ENCODE measurements at regions not wholly inside any gene's neighbourhood (a gene's known extent, or its start where the extent isn't known, plus 50 kb on each side); places are given as distances from the start of the nearest gene placed in this dataset.
"Not testable (repeated sequence)": the region's sequence is repeated elsewhere in the genome, so short reads cannot be mapped to it uniquely, and the experiment has no call there.

GRCh38 chr9:66183648-66184047 is 446.7 kb downstream of the FOXD4L4 start:
- not testable (repeated sequence) for H3K9ac ChIP-seq (ENCODE audit: low read length); H3K4me2 ChIP-seq (ENCODE audit: low read length); H2BK120ac ChIP-seq (ENCODE audit: insufficient read depth, low read length, poor library complexity); H2AFZ ChIP-seq (ENCODE audit: insufficient read depth, low read length, poor library complexity); H2BK5ac ChIP-seq (ENCODE audit: low read depth, low read length, poor library complexity); H3K27me3 ChIP-seq (ENCODE audit: insufficient read depth, low read length); H4K91ac ChIP-seq (ENCODE audit: low read depth, low read length); H3K18ac ChIP-seq (ENCODE audit: low read length); H3K36me3 ChIP-seq (ENCODE audit: control insufficient read depth in 1 of 2, insufficient read depth in 2 of 2, low read length in 2 of 2); H3K79me2 ChIP-seq (ENCODE audit: control insufficient read depth, insufficient read depth, low read length, poor library complexity); H2BK12ac ChIP-seq (ENCODE audit: low read length); H3K4me1 ChIP-seq (ENCODE audit: control insufficient read depth in 1 of 2, insufficient read depth in 2 of 2, low read length in 2 of 2); H4K12ac ChIP-seq (ENCODE audit: low read depth, low read length); H3K4me3 ChIP-seq (ENCODE audit: low read depth, low read length); H3K79me1 ChIP-seq (ENCODE audit: low read length); H2AK5ac ChIP-seq (ENCODE audit: low read length); H3K14ac ChIP-seq (ENCODE audit: low read length); H3K27ac ChIP-seq (ENCODE audit: low read depth, low read length); H3K9me3 ChIP-seq (ENCODE audit: insufficient read depth, low read depth, low read length); H3K23ac ChIP-seq (ENCODE audit: low read length); H4K8ac ChIP-seq (ENCODE audit: low read depth, low read length); DNase-seq; H3K4ac ChIP-seq (ENCODE audit: low read depth, low read length)
- WGBS (ENCODE audit: extremely low coverage, insufficient coverage, insufficient read length): no CpG with 5 or more reads among the region's 2 CpGs

- not testable (repeated sequence) for H2BK12ac ChIP-seq (ENCODE audit: low read length); H3K79me2 ChIP-seq (ENCODE audit: control insufficient read depth, insufficient read depth, low read length, poor library complexity); H2BK5ac ChIP-seq (ENCODE audit: low read depth, low read length, poor library complexity); H4K12ac ChIP-seq (ENCODE audit: low read depth, low read length); H4K91ac ChIP-seq (ENCODE audit: low read depth, low read length); H3K9me3 ChIP-seq (ENCODE audit: insufficient read depth, low read depth, low read length); H4K8ac ChIP-seq (ENCODE audit: low read depth, low read length); H3K79me1 ChIP-seq (ENCODE audit: low read length); H2BK120ac ChIP-seq (ENCODE audit: insufficient read depth, low read length, poor library complexity); H3K9ac ChIP-seq (ENCODE audit: low read length); H3K27me3 ChIP-seq (ENCODE audit: insufficient read depth, low read length); H3K4me2 ChIP-seq (ENCODE audit: low read length); H3K4me1 ChIP-seq (ENCODE audit: control insufficient read depth in 1 of 2, insufficient read depth in 2 of 2, low read length in 2 of 2); H3K14ac ChIP-seq (ENCODE audit: low read length); H3K4ac ChIP-seq (ENCODE audit: low read depth, low read length); H3K18ac ChIP-seq (ENCODE audit: low read length); H3K36me3 ChIP-seq (ENCODE audit: control insufficient read depth in 1 of 2, insufficient read depth in 2 of 2, low read length in 2 of 2); H2AK5ac ChIP-seq (ENCODE audit: low read length); H2AFZ ChIP-seq (ENCODE audit: insufficient read depth, low read length, poor library complexity); H3K27ac ChIP-seq (ENCODE audit: low read depth, low read length); H3K23ac ChIP-seq (ENCODE audit: low read length); H3K4me3 ChIP-seq (ENCODE audit: low read depth, low read length)
- peak in 1 of 2 donors; percentile 47 for DNase-seq
- no CpG with 5 or more reads among the region's 4 CpGs for WGBS (ENCODE audit: extremely low coverage, insufficient coverage, insufficient read length)
Measured at GRCh38 chr9:66197199-66197598, 460.3 kb downstream of the FOXD4L4 start.

GRCh38 chr9:66198421-66198820 is 461.5 kb downstream of the FOXD4L4 start:
- not testable (repeated sequence) for H4K91ac ChIP-seq (ENCODE audit: low read depth, low read length); H4K12ac ChIP-seq (ENCODE audit: low read depth, low read length); H3K36me3 ChIP-seq (ENCODE audit: control insufficient read depth in 1 of 2, insufficient read depth in 2 of 2, low read length in 2 of 2); H2AFZ ChIP-seq (ENCODE audit: insufficient read depth, low read length, poor library complexity); H3K27ac ChIP-seq (ENCODE audit: low read depth, low read length); H3K79me2 ChIP-seq (ENCODE audit: control insufficient read depth, insufficient read depth, low read length, poor library complexity); H3K27me3 ChIP-seq (ENCODE audit: insufficient read depth, low read length); H3K18ac ChIP-seq (ENCODE audit: low read length); H3K14ac ChIP-seq (ENCODE audit: low read length); H2BK12ac ChIP-seq (ENCODE audit: low read length); H3K9ac ChIP-seq (ENCODE audit: low read length); H2BK120ac ChIP-seq (ENCODE audit: insufficient read depth, low read length, poor library complexity); H3K9me3 ChIP-seq (ENCODE audit: insufficient read depth, low read depth, low read length); H4K8ac ChIP-seq (ENCODE audit: low read depth, low read length); H3K4me3 ChIP-seq (ENCODE audit: low read depth, low read length); H3K79me1 ChIP-seq (ENCODE audit: low read length); H3K4ac ChIP-seq (ENCODE audit: low read depth, low read length); H2AK5ac ChIP-seq (ENCODE audit: low read length); H3K23ac ChIP-seq (ENCODE audit: low read length); H3K4me2 ChIP-seq (ENCODE audit: low read length); H2BK5ac ChIP-seq (ENCODE audit: low read depth, low read length, poor library complexity); H3K4me1 ChIP-seq (ENCODE audit: control insufficient read depth in 1 of 2, insufficient read depth in 2 of 2, low read length in 2 of 2)
- WGBS (ENCODE audit: extremely low coverage, insufficient coverage, insufficient read length): no CpG with 5 or more reads among the region's 22 CpGs
- DNase-seq: peak in 1 of 2 donors; percentile 15

- not testable (repeated sequence) for H4K8ac ChIP-seq (ENCODE audit: low read depth, low read length); H3K4ac ChIP-seq (ENCODE audit: low read depth, low read length); H2BK120ac ChIP-seq (ENCODE audit: insufficient read depth, low read length, poor library complexity); H3K4me1 ChIP-seq (ENCODE audit: control insufficient read depth in 1 of 2, insufficient read depth in 2 of 2, low read length in 2 of 2); H3K36me3 ChIP-seq (ENCODE audit: control insufficient read depth in 1 of 2, insufficient read depth in 2 of 2, low read length in 2 of 2); H3K9ac ChIP-seq (ENCODE audit: low read length); H3K27ac ChIP-seq (ENCODE audit: low read depth, low read length); H3K23ac ChIP-seq (ENCODE audit: low read length); H3K79me1 ChIP-seq (ENCODE audit: low read length); H3K27me3 ChIP-seq (ENCODE audit: insufficient read depth, low read length); H3K14ac ChIP-seq (ENCODE audit: low read length); H3K4me3 ChIP-seq (ENCODE audit: low read depth, low read length); H2AFZ ChIP-seq (ENCODE audit: insufficient read depth, low read length, poor library complexity); H4K12ac ChIP-seq (ENCODE audit: low read depth, low read length); H3K4me2 ChIP-seq (ENCODE audit: low read length); H3K9me3 ChIP-seq (ENCODE audit: insufficient read depth, low read depth, low read length); H2AK5ac ChIP-seq (ENCODE audit: low read length); H2BK12ac ChIP-seq (ENCODE audit: low read length); H2BK5ac ChIP-seq (ENCODE audit: low read depth, low read length, poor library complexity); DNase-seq; H3K79me2 ChIP-seq (ENCODE audit: control insufficient read depth, insufficient read depth, low read length, poor library complexity); H3K18ac ChIP-seq (ENCODE audit: low read length); H4K91ac ChIP-seq (ENCODE audit: low read depth, low read length)
- no CpG with 5 or more reads among the region's 1 CpG for WGBS (ENCODE audit: extremely low coverage, insufficient coverage, insufficient read length)
Measured at GRCh38 chr9:66206617-66207016, 469.7 kb downstream of the FOXD4L4 start.

Measured in trophoblast cell (in vitro differentiated cells and primary cell).